GF-D8 (cell line): ENCODE measurements at regions not wholly inside any gene's neighbourhood (a gene's known extent, or its start where the extent isn't known, plus 50 kb on each side); places are given as distances from the start of the nearest gene placed in this dataset.

Experiments used
- DNase-seq: peaks from one replicate; lab custom pipeline; 2025; lab: John Stamatoyannopoulos, UW

- DNase-seq: no peak
These were observed 168.6 kb upstream of the RGMB start for GRCh38 chr5:98604721-98605425.

GRCh38 chr5:98605426-98605825 lies 168.0 kb upstream of the RGMB start:
- no peak for DNase-seq

GRCh38 chr5:98606961-98607360 lies 166.5 kb upstream of the RGMB start:
- DNase-seq: no peak

- no peak for DNase-seq
These were observed 165.4 kb upstream of the RGMB start for GRCh38 chr5:98608052-98608451.

GRCh38 chr5:98614341-98614740 lies 159.1 kb upstream of the RGMB start:
- no peak for DNase-seq

- no peak for DNase-seq
These were observed 151.6 kb upstream of the RGMB start for GRCh38 chr5:98621821-98622220.

- no peak for DNase-seq
These were observed 149.2 kb upstream of the RGMB start for GRCh38 chr5:98624145-98624880.

- DNase-seq: no peak
These were observed 146.3 kb upstream of the RGMB start for GRCh38 chr5:98627121-98627520.

- no peak for DNase-seq
These were observed 142.8 kb upstream of the RGMB start for GRCh38 chr5:98630621-98631020.

- no peak for DNase-seq
These were observed 142.0 kb upstream of the RGMB start for GRCh38 chr5:98631311-98632054.

GRCh38 chr5:98635656-98636055 lies 137.8 kb upstream of the RGMB start:
- DNase-seq: no peak

GRCh38 chr5:98637116-98637515 lies 136.3 kb upstream of the RGMB start:
- no peak for DNase-seq

GRCh38 chr5:98637557-98637956 lies 135.9 kb upstream of the RGMB start:
- DNase-seq: no peak

GRCh38 chr5:98638111-98638510 lies 135.4 kb upstream of the RGMB start:
- no peak for DNase-seq

- no peak for DNase-seq
These were observed 134.8 kb upstream of the RGMB start for GRCh38 chr5:98638701-98639100.

GRCh38 chr5:98639274-98639673 lies 134.2 kb upstream of the RGMB start:
- DNase-seq: no peak

GRCh38 chr5:98641671-98642070 lies 131.8 kb upstream of the RGMB start:
- DNase-seq: no peak

GRCh38 chr5:98643569-98643968 lies 129.9 kb upstream of the RGMB start:
- no peak for DNase-seq

- DNase-seq: no peak
These were observed 121.7 kb upstream of the RGMB start for GRCh38 chr5:98651715-98652114.

GRCh38 chr5:98656125-98656795 lies 117.2 kb upstream of the RGMB start:
- no peak for DNase-seq

GRCh38 chr5:98656796-98657195 lies 116.7 kb upstream of the RGMB start:
- no peak for DNase-seq

GRCh38 chr5:98657559-98657958 lies 115.9 kb upstream of the RGMB start:
- no peak for DNase-seq
